Duodenal mucosa (tissue), 2 donors: ENCODE measurements at regions not wholly inside any gene's neighbourhood (a gene's known extent, or its start where the extent isn't known, plus 50 kb on each side); places are given as distances from the start of the nearest gene placed in this dataset.
A peak's percentile ranks its signal among the peaks of the same experiment; 100 is the strongest.

ENCODE experiments used
- H3K27ac ChIP-seq: one replicate; pipeline ENCODE4 v1.7.0; 2013; ENCODE audit warnings: low read depth, low read length
- H3K27me3 ChIP-seq, 2 donors: one replicate each; pipeline ENCODE4 v1.7.0; 2013; ENCODE audit warnings: low read length in 2 of 2, control low read depth in 1 of 2; ENCODE audit not compliant: insufficient read depth in 2 of 2, control insufficient read depth in 1 of 2
- H3K36me3 ChIP-seq, 2 donors: one replicate each; pipeline ENCODE4 v1.7.0; 2013; ENCODE audit warnings: low read length in 2 of 2, control low read depth in 1 of 2; ENCODE audit not compliant: insufficient read depth in 2 of 2, control insufficient read depth in 1 of 2
- H3K4me1 ChIP-seq, 2 donors: one replicate each; pipeline ENCODE4 v1.7.0; 2013; ENCODE audit warnings: low read length in 2 of 2, control low read depth in 1 of 2; ENCODE audit not compliant: insufficient read depth in 2 of 2, control insufficient read depth in 1 of 2
- H3K4me3 ChIP-seq, 2 donors: one replicate each; pipeline ENCODE4 v1.7.0; 2013; ENCODE audit warnings: low read length in 2 of 2, low read depth in 1 of 2
- H3K9ac ChIP-seq, 2 donors: one replicate each; pipeline ENCODE4 v1.7.0; 2013; ENCODE audit warnings: low read length in 2 of 2, low read depth in 1 of 2
- H3K9me3 ChIP-seq, 2 donors: one replicate each; pipeline ENCODE4 v1.7.0; 2013; ENCODE audit warnings: low read length in 2 of 2, control low read depth in 1 of 2; ENCODE audit not compliant: control insufficient read depth in 1 of 2

GRCh38 chr21:25031750-25032149 lies 575.5 kb downstream of the MRPL39 start:
- Histone ChIP-seq H3K27ac (no peak overlapping the region), H3K4me1 (no peaks in the 10 kb centered on the region), H3K9me3 (no peaks in the 10 kb centered on the region), H3K9ac (no peak overlapping the region), H3K27me3 (no peaks in the 10 kb centered on the region), H3K4me3 (no peak overlapping the region), H3K36me3 (no peaks in the 10 kb centered on the region)

- no peak overlapping the region for H3K9ac ChIP-seq
- no peaks in the 10 kb centered on the region for H3K36me3 ChIP-seq
- no peak overlapping the region for H3K4me3 ChIP-seq
- H3K4me1 ChIP-seq, result no peaks in the 10 kb centered on the region
- H3K9me3 ChIP-seq, result peaks cover 2 to 6% of the 10 kb centered on the region in 2 donors
- no peak overlapping the region for H3K27ac ChIP-seq
- no peaks in the 10 kb centered on the region for H3K27me3 ChIP-seq
Observed at GRCh38 chr21:25029580-25029979, 577.7 kb downstream of the MRPL39 start.

- no peaks in the 10 kb centered on the region for H3K4me1 ChIP-seq
Observed at GRCh38 chr21:25025596-25025995, 581.7 kb downstream of the MRPL39 start.

DNA sequence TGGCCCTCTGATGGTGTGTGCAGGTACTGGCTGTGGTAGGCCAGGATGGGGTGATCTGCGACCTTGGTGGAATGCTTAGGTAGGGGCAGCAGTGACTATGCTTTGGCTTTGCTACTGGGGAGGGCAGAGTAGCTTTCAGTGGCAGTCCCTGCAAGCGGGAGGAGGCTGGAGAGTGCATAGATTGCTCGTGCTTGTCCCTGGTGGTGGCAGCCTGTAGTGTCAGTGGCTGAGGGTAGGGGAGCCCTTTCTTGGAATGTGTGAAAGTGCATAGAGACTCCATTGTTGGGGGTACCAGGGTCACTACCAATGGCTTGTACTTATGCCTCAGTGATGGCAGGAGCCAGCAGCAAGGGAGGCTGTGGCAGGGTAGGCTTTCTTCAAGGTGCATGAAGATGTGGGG lies 582.6 kb downstream of the MRPL39 start:
- H3K27ac ChIP-seq, result no peak overlapping the region
- no peaks in the 10 kb centered on the region for H3K36me3 ChIP-seq

More at GRCh38 chr21:25025596-25025995, 581.7 kb downstream of the MRPL39 start:
- Histone ChIP-seq H3K27me3 (no peaks in the 10 kb centered on the region), H3K27ac (no peak overlapping the region), H3K9me3 (peaks cover 6% of the 10 kb centered on the region in 2 donors), H3K9ac (no peak overlapping the region), H3K4me3 (no peak overlapping the region), H3K36me3 (no peaks in the 10 kb centered on the region)

GRCh38 chr21:25005388-25005787 lies 601.9 kb downstream of the MRPL39 start:
- Histone ChIP-seq H3K9ac (no peak overlapping the region), H3K36me3 (no peaks in the 10 kb centered on the region), H3K27me3 (no peaks in the 10 kb centered on the region), H3K4me3 (no peak overlapping the region), H3K4me1 (no peaks in the 10 kb centered on the region), H3K9me3 (peaks cover 0 to 6% of the 10 kb centered on the region in 2 donors), H3K27ac (no peak overlapping the region)

More for the DNA sequence above, 582.6 kb downstream of the MRPL39 start:
- no peak overlapping the region for H3K4me3 ChIP-seq
- H3K9ac ChIP-seq, result no peak overlapping the region
- H3K4me1 ChIP-seq, result no peaks in the 10 kb centered on the region
- H3K27me3 ChIP-seq, result no peaks in the 10 kb centered on the region
- H3K9me3 ChIP-seq, result peaks cover 6% of the 10 kb centered on the region in 2 donors

DNA sequence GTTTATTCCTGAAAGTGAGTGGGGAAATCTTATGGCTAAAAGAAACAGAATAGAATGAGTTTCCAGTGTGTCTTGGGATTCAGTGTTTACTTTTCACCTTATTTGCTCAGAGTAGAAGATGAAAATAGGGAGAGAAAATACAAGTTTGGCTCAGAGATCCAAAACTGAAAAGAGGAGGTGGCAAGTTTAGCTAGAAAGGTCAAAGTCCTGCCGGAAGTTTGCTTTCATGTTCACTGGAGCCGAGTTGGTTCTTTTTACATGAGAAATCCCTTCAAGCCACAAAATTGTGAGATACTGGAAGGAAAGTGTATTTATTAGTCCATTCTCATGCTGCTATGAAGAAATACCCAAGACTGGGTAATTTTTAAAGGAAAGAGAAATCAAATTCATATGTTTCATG lies 604.6 kb downstream of the MRPL39 start:
- H3K4me1 ChIP-seq, result no peaks in the 10 kb centered on the region
- H3K9me3 ChIP-seq, result peaks cover 0 to 6% of the 10 kb centered on the region in 2 donors
- H3K36me3 ChIP-seq, result no peaks in the 10 kb centered on the region
- H3K27me3 ChIP-seq, result no peaks in the 10 kb centered on the region
- H3K4me3 ChIP-seq, result no peak overlapping the region
- H3K27ac ChIP-seq, result no peak overlapping the region
- no peak overlapping the region for H3K9ac ChIP-seq

DNA sequence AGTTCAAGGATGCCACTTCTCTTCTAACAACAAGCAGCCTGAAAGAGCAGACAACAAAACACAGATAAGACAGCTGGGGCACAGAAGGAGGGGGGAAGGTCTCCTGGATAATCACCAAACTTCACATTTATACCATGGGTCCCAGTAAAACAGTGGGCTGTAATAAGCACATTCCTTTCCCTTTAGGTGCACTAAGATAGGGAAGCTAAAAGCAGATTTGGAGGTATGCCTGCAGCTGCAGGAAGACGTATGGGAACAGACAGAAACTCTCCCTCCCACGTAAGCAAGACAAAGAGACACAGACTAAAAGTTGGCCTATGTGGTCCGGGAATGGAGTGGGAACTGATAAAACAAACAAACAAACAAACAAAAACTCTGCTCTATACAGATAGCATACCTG lies 612.1 kb downstream of the MRPL39 start:
- no peak overlapping the region for H3K27ac ChIP-seq
- no peaks in the 10 kb centered on the region for H3K36me3 ChIP-seq
- no peaks in the 10 kb centered on the region for H3K27me3 ChIP-seq
- no peaks in the 10 kb centered on the region for H3K4me1 ChIP-seq
- H3K9me3 ChIP-seq, result no peaks in the 10 kb centered on the region
- no peak overlapping the region for H3K4me3 ChIP-seq
- no peak overlapping the region for H3K9ac ChIP-seq

- no peak overlapping the region for H3K27ac ChIP-seq
Observed at GRCh38 chr21:24994717-24995116, 612.6 kb downstream of the MRPL39 start.

GRCh38 chr21:24989516-24989915 lies 617.8 kb downstream of the MRPL39 start:
- no peak overlapping the region for H3K27ac ChIP-seq
- no peak overlapping the region for H3K9ac ChIP-seq
- no peak overlapping the region for H3K4me3 ChIP-seq
- H3K27me3 ChIP-seq, result no peaks in the 10 kb centered on the region
- no peaks in the 10 kb centered on the region for H3K36me3 ChIP-seq
- no peaks in the 10 kb centered on the region for H3K4me1 ChIP-seq
- H3K9me3 ChIP-seq, result no peaks in the 10 kb centered on the region

More at GRCh38 chr21:24994717-24995116, 612.6 kb downstream of the MRPL39 start:
- Histone ChIP-seq H3K9ac (no peak overlapping the region), H3K36me3 (no peaks in the 10 kb centered on the region), H3K4me3 (peak overlapping the region in 1 of 2 donors; percentile 29), H3K9me3 (no peaks in the 10 kb centered on the region), H3K27me3 (no peaks in the 10 kb centered on the region), H3K4me1 (no peaks in the 10 kb centered on the region)

GRCh38 chr21:24988941-24989340 lies 618.3 kb downstream of the MRPL39 start:
- H3K27me3 ChIP-seq, result no peaks in the 10 kb centered on the region
- H3K36me3 ChIP-seq, result no peaks in the 10 kb centered on the region
- no peaks in the 10 kb centered on the region for H3K9me3 ChIP-seq
- no peak overlapping the region for H3K4me3 ChIP-seq
- no peak overlapping the region for H3K9ac ChIP-seq
- no peak overlapping the region for H3K27ac ChIP-seq
- no peaks in the 10 kb centered on the region for H3K4me1 ChIP-seq

- H3K27ac ChIP-seq, result no peak overlapping the region
- no peak overlapping the region for H3K4me3 ChIP-seq
- H3K4me1 ChIP-seq, result no peaks in the 10 kb centered on the region
- H3K9ac ChIP-seq, result no peak overlapping the region
- no peaks in the 10 kb centered on the region for H3K36me3 ChIP-seq
- H3K27me3 ChIP-seq, result no peaks in the 10 kb centered on the region
- H3K9me3 ChIP-seq, result peaks cover 2 to 8% of the 10 kb centered on the region in 2 donors
Observed at GRCh38 chr21:24976238-24976637, 631.0 kb downstream of the MRPL39 start.
